HEK293 (cell line): ENCODE measurements at regions not wholly inside any gene's neighbourhood (a gene's known extent, or its start where the extent isn't known, plus 50 kb on each side); places are given as distances from the start of the nearest gene placed in this dataset.

Experiments used
- CTCF ChIA-PET: fragments of 350-600 bp; formaldehyde crosslinking; extraction: SDS; loops from one replicate; lab custom pipeline; 2021; ENCODE audit warnings: antibody characterized with exemption; lab: Yijun Ruan, JAX
- POLR2A ChIA-PET: fragments of 300-600 bp; formaldehyde crosslinking; extraction: SDS; loops from one replicate; lab custom pipeline; 2020; ENCODE audit warnings: antibody characterized with exemption, inconsistent platforms; lab: Yijun Ruan, JAX
- H3K27ac ChIP-seq: fragments of 200-500 bp; sonication (Bioruptor generic); 2 replicates; pipeline ENCODE4 v1.5.1; 2014; ENCODE audit warnings: low read depth, low read length, control low read depth, inconsistent platforms; ENCODE audit errors: extremely low read depth
- H3K36me3 ChIP-seq, 2 experiments: fragments of 200-500 bp in 1 of 2; sonication (Bioruptor generic) in 1 of 2; 1 replicate in 1 of 2; 2 replicates in 1 of 2; pipeline ENCODE4 v1.5.1; 2014 to 2017; ENCODE audit warnings: inconsistent platforms in 2 of 2, low read length in 2 of 2; ENCODE audit not compliant: control insufficient read depth in 2 of 2, insufficient read depth in 1 of 2
- H3K4me1 ChIP-seq: fragments of 200-500 bp; sonication (Bioruptor generic); 2 replicates; pipeline ENCODE4 v1.5.1; 2014; ENCODE audit warnings: mild to moderate bottlenecking, low read length, inconsistent platforms; ENCODE audit not compliant: control insufficient read depth, insufficient read depth
- H3K4me3 ChIP-seq: 2 replicates; pipeline ENCODE4 v1.5.1; 2011; ENCODE audit warnings: low read depth, mild to moderate bottlenecking, control low read depth, low read length, moderate library complexity
- H3K9me3 ChIP-seq: fragments of 200-500 bp; sonication (Bioruptor generic); 2 replicates; pipeline ENCODE4 v1.5.1; 2014; ENCODE audit warnings: low read depth, low read length, inconsistent platforms; ENCODE audit not compliant: control insufficient read depth, insufficient read depth
- KLF1 ChIP-seq: fragments of 450-650 bp; formaldehyde crosslinking; IDR thresholded peaks from 2 replicates; pipeline ENCODE4 v1.5.1; 2016; ENCODE audit warnings: missing biosample characterization, missing genetic modification characterization
- PRDM2 ChIP-seq: fragments of 450-650 bp; formaldehyde crosslinking; IDR thresholded peaks from 2 replicates; pipeline ENCODE4 v1.5.1; 2016; ENCODE audit warnings: missing biosample characterization, missing genetic modification characterization, borderline replicate concordance
- SCRT2 ChIP-seq: fragments of 450-650 bp; formaldehyde crosslinking; IDR thresholded peaks from 2 replicates; pipeline ENCODE4 v1.5.1; 2016; ENCODE audit warnings: missing biosample characterization, missing genetic modification characterization
- ZBTB1 ChIP-seq: fragments of 450-650 bp; formaldehyde crosslinking; IDR thresholded peaks from 2 replicates; pipeline ENCODE4 v1.5.1; 2016; ENCODE audit warnings: missing biosample characterization, missing genetic modification characterization
- ZBTB49 ChIP-seq: fragments of 450-650 bp; formaldehyde crosslinking; IDR thresholded peaks from 2 replicates; pipeline ENCODE4 v1.5.1; 2016; ENCODE audit warnings: missing biosample characterization, missing genetic modification characterization, low read depth
- ZBTB7A ChIP-seq: fragments of 450-650 bp; formaldehyde crosslinking; IDR thresholded peaks from 2 replicates; pipeline ENCODE4 v1.5.1; 2016; ENCODE audit warnings: low read depth, missing biosample characterization, missing genetic modification characterization
- ZNF114 ChIP-seq: fragments of 450-650 bp; formaldehyde crosslinking; IDR thresholded peaks from 2 replicates; pipeline ENCODE4 v1.5.0; 2017; ENCODE audit warnings: missing biosample characterization, missing genetic modification characterization
- ZNF121 ChIP-seq: fragments of 450-650 bp; formaldehyde crosslinking; IDR thresholded peaks from 2 replicates; pipeline ENCODE4 v1.5.1; 2016; ENCODE audit warnings: missing biosample characterization, missing genetic modification characterization
- ZNF140 ChIP-seq: fragments of 450-650 bp; formaldehyde crosslinking; IDR thresholded peaks from 2 replicates; pipeline ENCODE4 v1.5.1; 2016; ENCODE audit warnings: missing biosample characterization, missing genetic modification characterization
- ZNF18 ChIP-seq: fragments of 450-650 bp; formaldehyde crosslinking; IDR thresholded peaks from 2 replicates; pipeline ENCODE4 v1.5.1; 2016; ENCODE audit warnings: missing biosample characterization, missing genetic modification characterization
- ZNF248 ChIP-seq: fragments of 450-650 bp; formaldehyde crosslinking; IDR thresholded peaks from 2 replicates; pipeline ENCODE4 v1.5.1; 2017; ENCODE audit warnings: missing biosample characterization, missing genetic modification characterization
- ZNF324 ChIP-seq: fragments of 450-650 bp; formaldehyde crosslinking; IDR thresholded peaks from 2 replicates; pipeline ENCODE4 v1.5.1; 2016; ENCODE audit warnings: missing biosample characterization, missing genetic modification characterization
- ZNF350 ChIP-seq: fragments of 450-650 bp; formaldehyde crosslinking; IDR thresholded peaks from 2 replicates; pipeline ENCODE4 v1.5.0; 2017; ENCODE audit warnings: missing biosample characterization, mild to moderate bottlenecking, missing genetic modification characterization
- ZNF654 ChIP-seq: fragments of 450-650 bp; formaldehyde crosslinking; IDR thresholded peaks from 2 replicates; pipeline ENCODE4 v1.5.1; 2016; ENCODE audit warnings: low read depth, missing biosample characterization, missing genetic modification characterization
- ZNF664 ChIP-seq: fragments of 450-650 bp; formaldehyde crosslinking; IDR thresholded peaks from 2 replicates; pipeline ENCODE4 v1.5.1; 2016; ENCODE audit warnings: missing biosample characterization, missing genetic modification characterization
- ZNF704 ChIP-seq: fragments of 450-650 bp; formaldehyde crosslinking; IDR thresholded peaks from 2 replicates; pipeline ENCODE4 v1.5.1; 2016; ENCODE audit warnings: missing biosample characterization, missing genetic modification characterization
- ZNF776 ChIP-seq: fragments of 450-650 bp; formaldehyde crosslinking; IDR thresholded peaks from 2 replicates; pipeline ENCODE4 v1.5.0; 2017; ENCODE audit warnings: missing biosample characterization, missing genetic modification characterization, borderline replicate concordance

GRCh38 chr10:60606343-60607080 lies 171.8 kb upstream of the CDK1 start:
- H3K4me3 ChIP-seq, result no peak overlapping the region
- no peak overlapping the region for H3K27ac ChIP-seq
- no peaks in the 10 kb centered on the region for H3K9me3 ChIP-seq
- TF ChIP-seq ZNF776 (tag by site-specific recombination), result no peak
- no peak for TF ChIP-seq ZBTB7A
- no peak for TF ChIP-seq ZNF248 (tag by site-specific recombination)
- peak; percentile 16; the same call in 1 of the 2 replicates for TF ChIP-seq SCRT2
- TF ChIP-seq ZNF664, result no peak
- CTCF ChIA-PET, result no interaction called here
- H3K36me3 ChIP-seq, result no peaks in the 10 kb centered on the region
- POLR2A ChIA-PET, result no interaction called here
- H3K4me1 ChIP-seq, result no peaks in the 10 kb centered on the region

- no peaks in the 10 kb centered on the region for H3K9me3 ChIP-seq
- CTCF ChIA-PET, result interaction anchor here (0.9 to 1.2 kb wide), 3 partner anchors 10 to 163 kb away, joined by 3 read pairs; no protein-coding TSS in a partner anchor
- no peaks in the 10 kb centered on the region for H3K4me1 ChIP-seq
- POLR2A ChIA-PET, result no interaction called here
- no peak overlapping the region for H3K4me3 ChIP-seq
- TF ChIP-seq ZNF654 (no peak), ZBTB49 (tag by site-specific recombination) (no peak), ZNF18 (tag by site-specific recombination) (no peak), ZNF350 (tag by site-specific recombination) (no peak), ZNF140 (tag by site-specific recombination) (no peak)
- no peak overlapping the region for H3K27ac ChIP-seq
- H3K36me3 ChIP-seq, result no peaks in the 10 kb centered on the region
These were observed 172.8 kb upstream of the CDK1 start for GRCh38 chr10:60605476-60605875.

- Histone ChIP-seq H3K36me3 (no peaks in the 10 kb centered on the region), H3K9me3 (no peaks in the 10 kb centered on the region), H3K4me3 (no peak overlapping the region), H3K4me1 (no peaks in the 10 kb centered on the region), H3K27ac (no peak overlapping the region)
- CTCF ChIA-PET, result interaction anchor here (0.9 kb wide), 1 partner anchor 9 kb away, joined by 3 read pairs; no protein-coding TSS in a partner anchor
- POLR2A ChIA-PET, result no interaction called here
- TF ChIP-seq ZNF121 (tag by site-specific recombination) (no peak), ZNF324 (tag by site-specific recombination) (no peak), KLF1 (tag by site-specific recombination) (no peak), ZBTB7A (no peak), ZNF114 (tag by site-specific recombination) (no peak), PRDM2 (no peak), ZNF704 (no peak), ZBTB1 (tag by site-specific recombination) (no peak)
These were observed 173.9 kb upstream of the CDK1 start for GRCh38 chr10:60604342-60604741.
